ENCODE measurements at regions not wholly inside any gene's neighbourhood (a gene's known extent, or its start where the extent isn't known, plus 50 kb on each side); places are given as distances from the start of the nearest gene placed in this dataset.

DNA sequence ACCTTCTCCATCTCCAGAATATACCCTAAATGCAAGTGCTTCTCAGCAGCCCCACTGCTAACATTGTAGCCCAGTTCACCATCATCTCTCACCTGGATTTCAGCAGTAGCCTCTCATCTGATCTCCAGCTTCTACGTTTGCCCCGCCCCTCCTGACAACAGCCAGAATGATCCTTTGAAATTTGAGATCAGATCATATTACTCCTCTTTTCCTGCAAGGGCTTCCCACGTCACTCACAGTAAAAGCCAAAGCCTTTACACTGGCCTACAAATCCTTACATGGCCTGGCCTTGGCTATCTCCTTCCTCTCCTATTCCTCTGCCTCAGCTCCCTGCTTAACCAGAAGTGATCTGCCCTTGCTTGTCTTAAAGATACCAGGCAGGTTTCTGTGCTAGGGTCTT, 94.3 kb upstream of the NBEA start:
- TF ChIP-seq, protein P1, sequence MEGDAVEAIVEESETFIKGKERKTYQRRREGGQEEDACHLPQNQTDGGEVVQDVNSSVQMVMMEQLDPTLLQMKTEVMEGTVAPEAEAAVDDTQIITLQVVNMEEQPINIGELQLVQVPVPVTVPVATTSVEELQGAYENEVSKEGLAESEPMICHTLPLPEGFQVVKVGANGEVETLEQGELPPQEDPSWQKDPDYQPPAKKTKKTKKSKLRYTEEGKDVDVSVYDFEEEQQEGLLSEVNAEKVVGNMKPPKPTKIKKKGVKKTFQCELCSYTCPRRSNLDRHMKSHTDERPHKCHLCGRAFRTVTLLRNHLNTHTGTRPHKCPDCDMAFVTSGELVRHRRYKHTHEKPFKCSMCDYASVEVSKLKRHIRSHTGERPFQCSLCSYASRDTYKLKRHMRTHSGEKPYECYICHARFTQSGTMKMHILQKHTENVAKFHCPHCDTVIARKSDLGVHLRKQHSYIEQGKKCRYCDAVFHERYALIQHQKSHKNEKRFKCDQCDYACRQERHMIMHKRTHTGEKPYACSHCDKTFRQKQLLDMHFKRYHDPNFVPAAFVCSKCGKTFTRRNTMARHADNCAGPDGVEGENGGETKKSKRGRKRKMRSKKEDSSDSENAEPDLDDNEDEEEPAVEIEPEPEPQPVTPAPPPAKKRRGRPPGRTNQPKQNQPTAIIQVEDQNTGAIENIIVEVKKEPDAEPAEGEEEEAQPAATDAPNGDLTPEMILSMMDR (IDR thresholded peaks at IDR 0.05) = no peak
- TF ChIP-seq POLR2A (IDR thresholded peaks at IDR 0.05) (no peak), POLR2AphosphoS5 (IDR thresholded peaks at IDR 0.05; ENCODE audit: insufficient read depth in 1 of 2, low read depth in 1 of 2) (no peak)

Measured in vagina (tissue), 2 donors.